Keratinocyte (primary cell): ENCODE measurements at regions not wholly inside any gene's neighbourhood (a gene's known extent, or its start where the extent isn't known, plus 50 kb on each side); places are given as distances from the start of the nearest gene placed in this dataset.

Source experiments
- CTCF ChIP-seq, 3 experiments: IDR thresholded peaks in 1 of 3; conservative IDR thresholded peaks in 1 of 3; optimal IDR thresholded peaks in 1 of 3; 2 replicates in 2 of 3; 3 replicates in 1 of 3; pipeline versions ENCODE3 to v1.5.1; 2011; ENCODE audit warnings: low read length in 3 of 3, mild to moderate bottlenecking in 3 of 3, moderate library complexity in 2 of 3, control low read depth in 1 of 3, inconsistent platforms in 1 of 3; ENCODE audit not compliant: insufficient read depth in 2 of 3; ENCODE audit errors: extremely low read depth in 1 of 3
- EZH2 ChIP-seq: IDR thresholded peaks from one replicate; pipeline ENCODE4 v1.6.1; 2012; ENCODE audit warnings: inconsistent platforms, mild to moderate bottlenecking, low read length, moderate library complexity

DNA sequence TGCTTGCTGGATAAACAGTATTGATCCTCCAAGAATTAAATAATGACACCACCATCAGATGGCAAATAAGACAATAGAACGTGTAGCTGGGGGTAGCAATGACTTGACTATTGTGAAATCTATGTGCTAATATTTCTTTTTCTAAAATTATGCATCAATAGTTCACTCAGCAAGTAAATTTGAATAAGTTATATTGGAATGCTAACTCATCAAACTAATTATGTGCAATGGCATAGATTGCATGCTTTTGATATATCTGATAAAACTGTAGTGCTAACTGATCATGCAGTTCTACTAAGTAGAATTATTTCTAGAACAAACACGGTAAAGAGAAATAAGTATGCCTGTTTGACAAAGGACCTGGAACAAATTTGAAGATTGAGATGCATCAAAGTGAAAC is 474.4 kb downstream of the NOVA1 start:
- TF ChIP-seq CTCF (optimal IDR thresholded peaks at IDR 0.05 in 1 of 3, IDR thresholded peaks at IDR 0.05 in 1 of 3, conservative IDR thresholded peaks at IDR 0.05 in 1 of 3; ENCODE audit: extremely low read depth in 1 of 3, insufficient read depth in 2 of 3, low read length in 3 of 3), result no peak
- no peak for TF ChIP-seq EZH2
